ENCODE measurements at regions not wholly inside any gene's neighbourhood (a gene's known extent, or its start where the extent isn't known, plus 50 kb on each side); places are given as distances from the start of the nearest gene placed in this dataset.
"Not testable (repeated sequence)": the region's sequence is repeated elsewhere in the genome, so short reads cannot be mapped to it uniquely, and the experiment has no call there.

GRCh38 chr13:105684216-105684615 lies 851.2 kb downstream of the EFNB2 start:
- Histone ChIP-seq H3K4me1 (no peaks in the 10 kb centered on the region), H3K4me3 (no peak overlapping the region), H3K27me3 (no peaks in the 10 kb centered on the region), H3K27ac (no peak overlapping the region), H3K36me3 (no peaks in the 10 kb centered on the region), H3K9me3 (no peaks in the 10 kb centered on the region)
- intact Hi-C loops (cut with DNase I) = no loop called here
- no peak for DNase-seq (ENCODE audit: extremely low spot score in 2 of 2)
- TF ChIP-seq CTCF (IDR thresholded peaks at IDR 0.05) = no peak
- TF ChIP-seq POLR2A (IDR thresholded peaks at IDR 0.05) = no peak
- TF ChIP-seq POLR2AphosphoS5 (IDR thresholded peaks at IDR 0.05; ENCODE audit: insufficient read depth in 1 of 2, low read depth in 1 of 2) = no peak

GRCh38 chr13:105679838-105680237 lies 855.6 kb downstream of the EFNB2 start:
- Histone ChIP-seq H3K4me1 (no peaks in the 10 kb centered on the region), H3K9me3 (no peaks in the 10 kb centered on the region), H3K27ac (no peak overlapping the region), H3K27me3 (no peaks in the 10 kb centered on the region), H3K36me3 (no peaks in the 10 kb centered on the region), H3K4me3 (no peak overlapping the region)
- TF ChIP-seq CTCF (IDR thresholded peaks at IDR 0.05) (no peak), POLR2AphosphoS5 (IDR thresholded peaks at IDR 0.05; ENCODE audit: insufficient read depth in 1 of 2, low read depth in 1 of 2) (no peak), POLR2A (IDR thresholded peaks at IDR 0.05) (no peak)
- intact Hi-C loops (cut with DNase I) = no loop called here
- DNase-seq (ENCODE audit: extremely low spot score in 2 of 2) = no peak

- no peaks in the 10 kb centered on the region for H3K27me3 ChIP-seq
- TF ChIP-seq CTCF (IDR thresholded peaks at IDR 0.05) = no peak
- no peak for TF ChIP-seq POLR2AphosphoS5 (IDR thresholded peaks at IDR 0.05; ENCODE audit: insufficient read depth in 1 of 2, low read depth in 1 of 2)
- no peak for TF ChIP-seq POLR2A (IDR thresholded peaks at IDR 0.05)
- H3K4me1 ChIP-seq = no peaks in the 10 kb centered on the region
- no peaks in the 10 kb centered on the region for H3K9me3 ChIP-seq
- intact Hi-C loops (cut with DNase I) = no loop called here
- no peak overlapping the region for H3K27ac ChIP-seq
- no peak for DNase-seq (ENCODE audit: extremely low spot score in 2 of 2)
- H3K4me3 ChIP-seq = no peak overlapping the region
- H3K36me3 ChIP-seq = no peaks in the 10 kb centered on the region
Observed at GRCh38 chr13:105678072-105678471, 857.4 kb downstream of the EFNB2 start.

GRCh38 chr13:105672881-105673280 lies 862.6 kb downstream of the EFNB2 start:
- Histone ChIP-seq H3K36me3 (no peaks in the 10 kb centered on the region), H3K4me3 (no peak overlapping the region), H3K9me3 (no peaks in the 10 kb centered on the region), H3K27ac (no peak overlapping the region), H3K4me1 (no peaks in the 10 kb centered on the region), H3K27me3 (no peaks in the 10 kb centered on the region)
- TF ChIP-seq CTCF (IDR thresholded peaks at IDR 0.05) = no peak
- no peak for TF ChIP-seq POLR2A (IDR thresholded peaks at IDR 0.05)
- intact Hi-C loops (cut with DNase I) = no loop called here
- DNase-seq (ENCODE audit: extremely low spot score in 2 of 2) = no peak

GRCh38 chr13:105671131-105671530 lies 864.3 kb downstream of the EFNB2 start:
- H3K36me3 ChIP-seq; H3K27ac ChIP-seq; H3K4me3 ChIP-seq; DNase-seq (ENCODE audit: extremely low spot score in 2 of 2); H3K27me3 ChIP-seq; H3K4me1 ChIP-seq; intact Hi-C loops (cut with DNase I); H3K9me3 ChIP-seq: not testable (repeated sequence)

All from vagina (tissue), 2 donors.